Parathyroid adenoma (tissue), 2 donors: ENCODE measurements at regions not wholly inside any gene's neighbourhood (a gene's known extent, or its start where the extent isn't known, plus 50 kb on each side); places are given as distances from the start of the nearest gene placed in this dataset.
A peak's percentile ranks its signal among the peaks of the same experiment; 100 is the strongest.

ENCODE experiments used
- H2AFZ ChIP-seq: fragments of 300-600 bp; sonication (generic); one replicate; pipeline ENCODE4 v1.7.0; 2017; ENCODE audit warnings: antibody characterized with exemption, mild to moderate bottlenecking
- H3K27ac ChIP-seq: fragments of 300-600 bp; sonication (generic); one replicate; pipeline ENCODE4 v1.7.0; 2017
- H3K27me3 ChIP-seq: fragments of 300-600 bp; sonication (generic); one replicate; pipeline ENCODE4 v1.7.0; 2017; ENCODE audit warnings: low read length; ENCODE audit not compliant: control insufficient read depth, insufficient read depth
- H3K36me3 ChIP-seq: fragments of 300-600 bp; sonication (generic); one replicate; pipeline ENCODE4 v1.7.0; 2017; ENCODE audit warnings: low read length; ENCODE audit not compliant: control insufficient read depth, insufficient read depth
- H3K4me1 ChIP-seq: fragments of 300-600 bp; sonication (generic); one replicate; pipeline ENCODE4 v1.7.0; 2017; ENCODE audit warnings: control low read depth
- H3K4me2 ChIP-seq: fragments of 300-600 bp; sonication (generic); one replicate; pipeline ENCODE4 v1.7.0; 2017; ENCODE audit warnings: low read length
- H3K4me3 ChIP-seq: fragments of 300-600 bp; sonication (generic); one replicate; pipeline ENCODE4 v1.7.0; 2017; ENCODE audit warnings: low read depth, low read length
- H3K79me2 ChIP-seq: fragments of 300-600 bp; sonication (generic); one replicate; pipeline ENCODE4 v1.7.0; 2017; ENCODE audit warnings: control low read depth
- H3K9ac ChIP-seq: fragments of 300-600 bp; sonication (generic); one replicate; pipeline ENCODE4 v1.7.0; 2017; ENCODE audit warnings: mild to moderate bottlenecking
- H3K9me3 ChIP-seq: fragments of 300-600 bp; sonication (generic); one replicate; pipeline ENCODE4 v1.7.0; 2017; ENCODE audit warnings: low read length; ENCODE audit not compliant: control insufficient read depth
- CTCF ChIP-seq: fragments of 300-600 bp; sonication (generic); IDR thresholded peaks from one replicate; pipeline ENCODE4 v1.7.0; 2017; ENCODE audit warnings: antibody characterized with exemption, mild to moderate bottlenecking
- donor health status: primary hyperparathyroidism.

DNA sequence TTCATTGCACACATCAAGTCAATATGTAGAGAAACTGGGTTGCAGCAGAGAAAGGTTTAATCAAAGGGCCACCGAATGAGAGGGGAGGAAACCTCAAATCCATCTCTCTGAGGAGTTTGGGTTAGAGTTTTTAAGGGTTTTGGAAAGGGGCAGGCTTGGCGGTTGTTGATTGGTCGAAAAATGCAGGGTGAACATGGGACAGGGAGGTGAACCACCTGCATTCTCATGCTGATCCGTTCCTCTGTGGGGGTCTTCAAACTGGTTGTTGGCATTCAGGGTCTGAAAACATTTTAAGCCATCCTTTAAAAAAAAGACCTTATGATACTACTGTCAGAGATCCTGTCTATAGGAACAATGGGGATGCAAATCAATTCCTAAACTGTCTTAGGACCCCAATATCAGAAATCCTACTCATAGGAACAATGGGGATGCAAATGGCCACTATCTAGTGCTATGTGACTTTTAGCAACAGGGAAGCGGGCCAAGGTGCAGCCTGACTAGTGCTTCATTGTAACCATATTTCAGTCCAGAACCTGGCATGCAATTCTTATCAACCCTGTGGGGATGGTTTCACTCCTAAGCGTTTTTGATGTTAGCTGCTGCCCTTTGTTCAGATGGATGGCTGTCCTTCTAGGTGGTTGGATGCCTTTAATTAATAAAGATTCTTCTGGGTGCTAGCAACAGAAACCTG is 120.1 kb upstream of the MGAT5 start:
- Histone ChIP-seq H2AFZ (no peak overlapping the region), H3K79me2 (peaks cover 18% of the 10 kb centered on the region), H3K36me3 (no peaks in the 10 kb centered on the region), H3K27ac (no peak overlapping the region), H3K9ac (no peak overlapping the region), H3K9me3 (no peaks in the 10 kb centered on the region), H3K27me3 (no peaks in the 10 kb centered on the region), H3K4me2 (no peak overlapping the region), H3K4me3 (no peak overlapping the region), H3K4me1 (no peaks in the 10 kb centered on the region)
- no peak for TF ChIP-seq CTCF

GRCh38 chr2:134134313-134134706 is 119.6 kb upstream of the MGAT5 start:
- TF ChIP-seq CTCF = no peak
- Histone ChIP-seq H3K36me3 (no peaks in the 10 kb centered on the region), H3K4me1 (no peaks in the 10 kb centered on the region), H3K27me3 (no peaks in the 10 kb centered on the region), H3K27ac (no peak overlapping the region), H3K9ac (no peak overlapping the region), H3K79me2 (peaks cover 23% of the 10 kb centered on the region), H3K9me3 (no peaks in the 10 kb centered on the region), H3K4me2 (no peak overlapping the region), H2AFZ (no peak overlapping the region), H3K4me3 (no peak overlapping the region)

DNA sequence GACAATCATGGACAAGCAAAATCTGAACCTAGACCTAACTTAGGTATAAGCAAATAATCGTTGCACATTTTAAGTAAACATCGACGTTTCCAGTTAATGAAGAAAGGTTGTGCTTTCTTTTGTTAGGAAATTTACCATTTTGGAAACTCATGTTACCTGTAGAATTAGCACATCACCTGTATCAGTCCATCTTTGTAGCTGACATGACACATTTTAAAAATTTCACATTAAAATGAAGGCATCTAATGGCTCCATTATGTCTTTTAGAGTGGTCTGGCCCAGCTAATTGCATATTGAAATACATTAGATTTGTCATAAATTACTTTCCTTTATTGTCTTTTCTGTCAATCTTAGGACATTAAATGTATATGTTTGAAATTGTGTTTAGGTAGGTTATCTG is 119.0 kb upstream of the MGAT5 start:
- Histone ChIP-seq H3K27ac (no peak overlapping the region), H3K27me3 (no peaks in the 10 kb centered on the region), H3K79me2 (peaks cover 23% of the 10 kb centered on the region), H3K4me1 (no peaks in the 10 kb centered on the region), H3K4me3 (no peak overlapping the region), H3K9ac (no peak overlapping the region), H2AFZ (no peak overlapping the region), H3K4me2 (no peak overlapping the region), H3K36me3 (no peaks in the 10 kb centered on the region), H3K9me3 (no peaks in the 10 kb centered on the region)
- TF ChIP-seq CTCF = no peak

- H2AFZ ChIP-seq = no peak overlapping the region
- H3K27me3 ChIP-seq = no peaks in the 10 kb centered on the region
- H3K9me3 ChIP-seq = no peaks in the 10 kb centered on the region
- H3K4me3 ChIP-seq = no peak overlapping the region
- H3K79me2 ChIP-seq = peaks cover 25% of the 10 kb centered on the region
- no peak overlapping the region for H3K27ac ChIP-seq
- no peak overlapping the region for H3K9ac ChIP-seq
- TF ChIP-seq CTCF = no peak
- no peaks in the 10 kb centered on the region for H3K4me1 ChIP-seq
- H3K36me3 ChIP-seq = no peaks in the 10 kb centered on the region
- H3K4me2 ChIP-seq = no peak overlapping the region
Measured at GRCh38 chr2:134135793-134136192, 118.1 kb upstream of the MGAT5 start.

DNA sequence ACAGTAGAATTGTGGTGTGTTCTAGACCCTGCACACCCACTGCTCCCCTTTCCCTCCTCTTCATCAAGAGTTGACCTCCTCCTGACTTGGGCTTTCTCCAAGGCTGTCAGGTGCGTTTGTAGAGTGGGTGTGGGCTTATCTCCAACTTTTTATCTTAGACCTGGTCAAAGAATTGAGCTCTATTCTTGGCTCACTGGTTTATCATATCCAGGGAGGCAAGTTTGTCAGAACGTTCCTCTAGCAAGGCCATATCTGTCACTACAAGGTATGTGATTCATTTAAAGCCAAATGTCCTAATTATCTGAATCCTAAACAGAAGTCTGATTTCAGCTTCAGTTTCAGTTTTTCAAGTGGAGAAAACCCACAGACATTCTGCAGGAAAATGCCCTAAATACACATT is 117.1 kb upstream of the MGAT5 start:
- Histone ChIP-seq H3K9ac (no peak overlapping the region), H3K9me3 (no peaks in the 10 kb centered on the region), H3K79me2 (peaks cover 22% of the 10 kb centered on the region), H2AFZ (no peak overlapping the region), H3K36me3 (no peaks in the 10 kb centered on the region), H3K27me3 (no peaks in the 10 kb centered on the region), H3K4me1 (no peaks in the 10 kb centered on the region), H3K4me3 (no peak overlapping the region), H3K4me2 (no peak overlapping the region), H3K27ac (peak overlapping the region; percentile 52)
- TF ChIP-seq CTCF = no peak
